Keratinocyte (primary cell): ENCODE measurements at regions not wholly inside any gene's neighbourhood (a gene's known extent, or its start where the extent isn't known, plus 50 kb on each side); places are given as distances from the start of the nearest gene placed in this dataset.

ENCODE experiments used
- EZH2 ChIP-seq: IDR thresholded peaks from one replicate; pipeline ENCODE4 v1.6.1; 2012; ENCODE audit warnings: inconsistent platforms, mild to moderate bottlenecking, low read length, moderate library complexity
- TF ChIP-seq, protein P1 (sequence below), 3 experiments: IDR thresholded peaks in 1 of 3; conservative IDR thresholded peaks in 1 of 3; optimal IDR thresholded peaks in 1 of 3; 2 replicates in 2 of 3; 3 replicates in 1 of 3; pipeline versions ENCODE3 to v1.5.1; 2011; ENCODE audit warnings: low read length in 3 of 3, mild to moderate bottlenecking in 3 of 3, moderate library complexity in 2 of 3, control low read depth in 1 of 3, inconsistent platforms in 1 of 3; ENCODE audit not compliant: insufficient read depth in 2 of 3; ENCODE audit errors: extremely low read depth in 1 of 3

DNA sequence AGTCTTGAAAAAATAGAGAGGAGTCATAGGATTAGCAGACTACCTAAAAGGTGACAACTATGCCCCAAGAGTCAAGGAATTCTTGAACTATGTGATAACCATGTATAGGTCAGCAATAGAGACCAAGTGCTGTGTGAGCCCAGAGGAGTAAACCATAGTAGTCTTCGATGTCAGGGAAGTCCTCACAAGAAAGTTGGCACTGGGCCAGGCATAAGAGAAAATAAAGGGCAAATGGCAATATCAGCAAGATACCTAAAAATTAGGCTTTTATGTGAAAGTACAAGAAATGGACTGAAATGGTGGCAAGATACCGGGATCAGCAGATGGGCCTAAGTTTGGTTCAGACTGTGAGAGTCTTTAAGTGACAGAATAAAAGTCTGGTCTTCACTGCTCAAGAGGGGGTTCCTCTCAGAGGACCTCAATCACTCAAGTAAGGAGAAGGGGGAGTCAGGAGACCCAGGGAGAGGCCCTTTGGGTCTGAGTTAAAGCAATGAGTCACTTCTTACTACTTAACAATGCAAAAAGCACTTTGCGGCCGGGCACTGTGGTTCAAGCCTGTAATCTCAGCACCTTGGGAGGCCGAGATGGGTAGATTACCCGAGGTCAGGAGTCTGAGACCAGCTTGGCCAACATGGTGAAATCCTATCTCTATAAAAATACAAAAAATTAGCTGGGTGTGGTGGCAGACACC lies 95.0 kb downstream of the TEX35 start:
- TF ChIP-seq, protein P1, sequence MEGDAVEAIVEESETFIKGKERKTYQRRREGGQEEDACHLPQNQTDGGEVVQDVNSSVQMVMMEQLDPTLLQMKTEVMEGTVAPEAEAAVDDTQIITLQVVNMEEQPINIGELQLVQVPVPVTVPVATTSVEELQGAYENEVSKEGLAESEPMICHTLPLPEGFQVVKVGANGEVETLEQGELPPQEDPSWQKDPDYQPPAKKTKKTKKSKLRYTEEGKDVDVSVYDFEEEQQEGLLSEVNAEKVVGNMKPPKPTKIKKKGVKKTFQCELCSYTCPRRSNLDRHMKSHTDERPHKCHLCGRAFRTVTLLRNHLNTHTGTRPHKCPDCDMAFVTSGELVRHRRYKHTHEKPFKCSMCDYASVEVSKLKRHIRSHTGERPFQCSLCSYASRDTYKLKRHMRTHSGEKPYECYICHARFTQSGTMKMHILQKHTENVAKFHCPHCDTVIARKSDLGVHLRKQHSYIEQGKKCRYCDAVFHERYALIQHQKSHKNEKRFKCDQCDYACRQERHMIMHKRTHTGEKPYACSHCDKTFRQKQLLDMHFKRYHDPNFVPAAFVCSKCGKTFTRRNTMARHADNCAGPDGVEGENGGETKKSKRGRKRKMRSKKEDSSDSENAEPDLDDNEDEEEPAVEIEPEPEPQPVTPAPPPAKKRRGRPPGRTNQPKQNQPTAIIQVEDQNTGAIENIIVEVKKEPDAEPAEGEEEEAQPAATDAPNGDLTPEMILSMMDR (optimal IDR thresholded peaks at IDR 0.05 in 1 of 3, IDR thresholded peaks at IDR 0.05 in 1 of 3, conservative IDR thresholded peaks at IDR 0.05 in 1 of 3; ENCODE audit: extremely low read depth in 1 of 3, insufficient read depth in 2 of 3, low read length in 3 of 3) = no peak
- no peak for TF ChIP-seq EZH2
